ENCODE measurements at regions not wholly inside any gene's neighbourhood (a gene's known extent, or its start where the extent isn't known, plus 50 kb on each side); places are given as distances from the start of the nearest gene placed in this dataset.
"Not testable (repeated sequence)": the region's sequence is repeated elsewhere in the genome, so short reads cannot be mapped to it uniquely, and the experiment has no call there.

GRCh38 chr1:213535679-213536078, 452.1 kb upstream of the PROX1 start:
- no peak overlapping the region for H3K4me3 ChIP-seq (ENCODE audit: low read length in 3 of 3)
- H3K27ac ChIP-seq (ENCODE audit: low read depth in 2 of 2, low read length in 2 of 2): no peak overlapping the region
- no peaks in the 10 kb centered on the region for H3K4me1 ChIP-seq (ENCODE audit: control insufficient read depth in 2 of 3, insufficient read depth in 2 of 3, low read depth in 1 of 3, low read length in 3 of 3)
- no peaks in the 10 kb centered on the region for H3K9me3 ChIP-seq (ENCODE audit: control insufficient read depth in 2 of 3, insufficient read depth in 1 of 3, low read length in 3 of 3)
- H3K27me3 ChIP-seq (ENCODE audit: control insufficient read depth, insufficient read depth, low read length): no peaks in the 10 kb centered on the region
- intact Hi-C loops (cut with DNase I): no loop called here
- no peaks in the 10 kb centered on the region for H3K36me3 ChIP-seq (ENCODE audit: control insufficient read depth in 2 of 3, insufficient read depth in 3 of 3, low read length in 3 of 3)
- no peak overlapping the region for H3K9ac ChIP-seq (ENCODE audit: low read length in 3 of 3)
- FAIRE-seq: no peak
- TF ChIP-seq, protein P1, sequence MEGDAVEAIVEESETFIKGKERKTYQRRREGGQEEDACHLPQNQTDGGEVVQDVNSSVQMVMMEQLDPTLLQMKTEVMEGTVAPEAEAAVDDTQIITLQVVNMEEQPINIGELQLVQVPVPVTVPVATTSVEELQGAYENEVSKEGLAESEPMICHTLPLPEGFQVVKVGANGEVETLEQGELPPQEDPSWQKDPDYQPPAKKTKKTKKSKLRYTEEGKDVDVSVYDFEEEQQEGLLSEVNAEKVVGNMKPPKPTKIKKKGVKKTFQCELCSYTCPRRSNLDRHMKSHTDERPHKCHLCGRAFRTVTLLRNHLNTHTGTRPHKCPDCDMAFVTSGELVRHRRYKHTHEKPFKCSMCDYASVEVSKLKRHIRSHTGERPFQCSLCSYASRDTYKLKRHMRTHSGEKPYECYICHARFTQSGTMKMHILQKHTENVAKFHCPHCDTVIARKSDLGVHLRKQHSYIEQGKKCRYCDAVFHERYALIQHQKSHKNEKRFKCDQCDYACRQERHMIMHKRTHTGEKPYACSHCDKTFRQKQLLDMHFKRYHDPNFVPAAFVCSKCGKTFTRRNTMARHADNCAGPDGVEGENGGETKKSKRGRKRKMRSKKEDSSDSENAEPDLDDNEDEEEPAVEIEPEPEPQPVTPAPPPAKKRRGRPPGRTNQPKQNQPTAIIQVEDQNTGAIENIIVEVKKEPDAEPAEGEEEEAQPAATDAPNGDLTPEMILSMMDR (IDR thresholded peaks at IDR 0.05; ENCODE audit: borderline replicate concordance, extremely low read depth, insufficient read depth): no peak
- DNase-seq: no peak

GRCh38 chr1:213538251-213538650, 449.5 kb upstream of the PROX1 start:
- no peak overlapping the region for H3K9ac ChIP-seq (ENCODE audit: low read length in 3 of 3)
- H3K36me3 ChIP-seq (ENCODE audit: control insufficient read depth in 2 of 3, insufficient read depth in 3 of 3, low read length in 3 of 3): no peaks in the 10 kb centered on the region
- no peaks in the 10 kb centered on the region for H3K27me3 ChIP-seq (ENCODE audit: control insufficient read depth, insufficient read depth, low read length)
- no peaks in the 10 kb centered on the region for H3K4me1 ChIP-seq (ENCODE audit: control insufficient read depth in 2 of 3, insufficient read depth in 2 of 3, low read depth in 1 of 3, low read length in 3 of 3)
- TF ChIP-seq, protein P1 (IDR thresholded peaks at IDR 0.05; ENCODE audit: borderline replicate concordance, extremely low read depth, insufficient read depth): no peak
- H3K27ac ChIP-seq (ENCODE audit: low read depth in 2 of 2, low read length in 2 of 2): no peak overlapping the region
- intact Hi-C loops (cut with DNase I): no loop called here
- H3K4me3 ChIP-seq (ENCODE audit: low read length in 3 of 3): no peak overlapping the region
- DNase-seq (no peak), FAIRE-seq (no peak)
- H3K9me3 ChIP-seq (ENCODE audit: control insufficient read depth in 2 of 3, insufficient read depth in 1 of 3, low read length in 3 of 3): no peaks in the 10 kb centered on the region

- TF ChIP-seq, protein P1 (IDR thresholded peaks at IDR 0.05; ENCODE audit: borderline replicate concordance, extremely low read depth, insufficient read depth): no peak
- H3K9me3 ChIP-seq (ENCODE audit: control insufficient read depth in 2 of 3, insufficient read depth in 1 of 3, low read length in 3 of 3): no peaks in the 10 kb centered on the region
- DNase-seq (no peak), FAIRE-seq (no peak)
- H3K27me3 ChIP-seq (ENCODE audit: control insufficient read depth, insufficient read depth, low read length): no peaks in the 10 kb centered on the region
- no peaks in the 10 kb centered on the region for H3K4me1 ChIP-seq (ENCODE audit: control insufficient read depth in 2 of 3, insufficient read depth in 2 of 3, low read depth in 1 of 3, low read length in 3 of 3)
- no peak overlapping the region for H3K27ac ChIP-seq (ENCODE audit: low read depth in 2 of 2, low read length in 2 of 2)
- intact Hi-C loops (cut with DNase I): no loop called here
- no peak overlapping the region for H3K9ac ChIP-seq (ENCODE audit: low read length in 3 of 3)
- H3K36me3 ChIP-seq (ENCODE audit: control insufficient read depth in 2 of 3, insufficient read depth in 3 of 3, low read length in 3 of 3): no peaks in the 10 kb centered on the region
- H3K4me3 ChIP-seq (ENCODE audit: low read length in 3 of 3): no peak overlapping the region
These were observed 448.3 kb upstream of the PROX1 start for GRCh38 chr1:213539464-213539863.

DNA sequence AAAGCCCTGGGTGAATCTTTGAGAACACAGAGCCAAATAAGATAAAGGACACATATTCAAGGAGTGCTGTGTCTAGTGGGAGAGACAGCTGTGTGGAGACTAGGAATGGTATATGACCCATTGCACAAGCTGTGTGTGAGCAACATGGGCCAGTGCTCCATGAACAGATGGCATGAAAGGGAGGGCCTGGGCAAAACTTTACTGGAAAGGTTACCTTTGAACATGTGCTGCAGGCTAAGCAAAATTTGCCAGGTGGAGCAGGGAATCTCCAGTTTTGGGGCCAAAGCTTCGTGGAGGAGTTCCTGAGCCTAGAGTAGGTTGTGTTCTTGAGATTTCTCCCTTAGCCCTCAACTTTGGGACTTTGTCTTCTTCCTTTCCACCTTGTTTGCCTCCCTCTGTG, 446.1 kb upstream of the PROX1 start:
- TF ChIP-seq, protein P1 (IDR thresholded peaks at IDR 0.05; ENCODE audit: borderline replicate concordance, extremely low read depth, insufficient read depth): no peak
- Histone ChIP-seq H3K4me3 (ENCODE audit: low read length in 3 of 3) (no peak overlapping the region), H3K27ac (ENCODE audit: low read depth in 2 of 2, low read length in 2 of 2) (no peak overlapping the region), H3K9ac (ENCODE audit: low read length in 3 of 3) (no peak overlapping the region), H3K27me3 (ENCODE audit: control insufficient read depth, insufficient read depth, low read length) (no peaks in the 10 kb centered on the region), H3K36me3 (ENCODE audit: control insufficient read depth in 2 of 3, insufficient read depth in 3 of 3, low read length in 3 of 3) (no peaks in the 10 kb centered on the region), H3K4me1 (ENCODE audit: control insufficient read depth in 2 of 3, insufficient read depth in 2 of 3, low read depth in 1 of 3, low read length in 3 of 3) (no peaks in the 10 kb centered on the region), H3K9me3 (ENCODE audit: control insufficient read depth in 2 of 3, insufficient read depth in 1 of 3, low read length in 3 of 3) (no peaks in the 10 kb centered on the region)
- DNase-seq: no peak
- intact Hi-C loops (cut with DNase I): no loop called here
- FAIRE-seq: no peak

DNA sequence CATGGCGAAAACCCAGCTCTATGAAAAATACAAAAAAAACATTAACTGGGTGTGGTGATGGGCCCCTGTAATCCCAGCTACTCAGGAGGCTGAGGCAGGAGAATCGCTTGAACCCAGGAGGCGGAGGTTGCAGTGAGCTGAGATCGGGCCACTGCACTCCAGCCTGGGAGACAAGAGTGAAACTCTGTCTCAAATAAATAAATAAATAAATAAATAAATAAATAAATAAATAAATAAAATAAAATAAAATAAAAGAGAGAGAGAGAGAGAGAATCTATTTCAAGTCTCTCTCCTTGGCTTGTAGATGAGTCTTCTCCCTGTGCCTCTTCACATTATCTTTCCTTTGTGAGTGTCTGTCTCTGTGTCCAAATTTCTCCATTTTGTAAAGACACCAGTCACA, 442.6 kb upstream of the PROX1 start:
- H3K27me3 ChIP-seq (ENCODE audit: control insufficient read depth, insufficient read depth, low read length); H3K36me3 ChIP-seq (ENCODE audit: control insufficient read depth in 2 of 3, insufficient read depth in 3 of 3, low read length in 3 of 3); H3K27ac ChIP-seq (ENCODE audit: low read depth in 2 of 2, low read length in 2 of 2); FAIRE-seq; intact Hi-C loops (cut with DNase I); H3K4me3 ChIP-seq (ENCODE audit: low read length in 3 of 3); H3K9ac ChIP-seq (ENCODE audit: low read length in 3 of 3); H3K9me3 ChIP-seq (ENCODE audit: control insufficient read depth in 2 of 3, insufficient read depth in 1 of 3, low read length in 3 of 3); DNase-seq; H3K4me1 ChIP-seq (ENCODE audit: control insufficient read depth in 2 of 3, insufficient read depth in 2 of 3, low read depth in 1 of 3, low read length in 3 of 3): not testable (repeated sequence)

Data from kidney (tissue), 13 donors.